HCT116 (cell line): ENCODE measurements at regions not wholly inside any gene's neighbourhood (a gene's known extent, or its start where the extent isn't known, plus 50 kb on each side); places are given as distances from the start of the nearest gene placed in this dataset.

Source experiments
- ATAC-seq: fragments of 200-7000 bp; cut with Tn5 transposase; 2 replicates; pipeline ENCODE4 v1.9.1; 2020; ENCODE audit warnings: mild to moderate bottlenecking, moderate library complexity
- BruUV-seq: library from RNA; stranded (reverse); fragments of 400-500 nt; replicated peaks from 2 replicates; lab custom pipeline; 2021; lab: Mats Ljungman, UMichigan
- CTCF ChIA-PET: fragments of 300-600 bp; sonication (Branson Sonifier 250); formaldehyde crosslinking; loops from one replicate; lab custom pipeline; 2021; ENCODE audit warnings: antibody characterized with exemption; lab: Charles Lee
- POLR2A ChIA-PET: fragments of 300-600, 350-600 bp; sonication (Branson Sonifier 250); formaldehyde crosslinking; loops from one replicate; lab custom pipeline; 2021; ENCODE audit warnings: antibody characterized with exemption; lab: Charles Lee
- RAD21 ChIA-PET, 2 experiments: fragments of 300-600 bp; sonication (Branson Sonifier 250); formaldehyde crosslinking; loops; one replicate each; lab custom pipeline; 2023; ENCODE audit warnings: low total read pairs in 2 of 2; ENCODE audit not compliant: uncharacterized antibody in 2 of 2, unreplicated experiment in 2 of 2, low non-redundant PET in 1 of 2; lab: Charles Lee
- DNase-seq: peaks from one replicate; pipeline ENCODE4 v3.0.0-alpha.2; 2010; ENCODE audit warnings: low read depth, low spot score
- H2AFZ ChIP-seq: fragments of 200-600 bp; shearing (Covaris generic), sonication (generic); 2 replicates; pipeline ENCODE4 v1.6.1; 2017; ENCODE audit warnings: low read depth, mixed run types, mixed read lengths, antibody characterized with exemption, low read length; ENCODE audit not compliant: poor library complexity, severe bottlenecking
- H3K27ac ChIP-seq: 2 replicates; pipeline ENCODE4 v1.5.1; 2012; ENCODE audit warnings: low read depth, low read length
- H3K27me3 ChIP-seq: fragments of 200-600 bp; sonication (generic); 2 replicates; pipeline ENCODE4 v1.6.1; 2016; ENCODE audit warnings: mixed run types, low read length, mixed read lengths; ENCODE audit not compliant: insufficient read depth
- H3K36me3 ChIP-seq, 2 experiments: fragments of 200-500 bp in 1 of 2; fragments of 200-600 bp in 1 of 2; sonication (Bioruptor generic) in 1 of 2; sonication (generic) in 1 of 2; 2 replicates each; pipeline versions ENCODE4 v1.5.1 to v1.6.1; 2014 to 2016; ENCODE audit warnings: low read length in 2 of 2, inconsistent platforms in 1 of 2, mixed read lengths in 1 of 2, mixed run types in 1 of 2; ENCODE audit not compliant: insufficient read depth in 2 of 2, control insufficient read depth in 1 of 2
- H3K4me1 ChIP-seq, 2 experiments: fragments of 200-600 bp in 1 of 2; sonication (generic) in 1 of 2; 2 replicates each; pipeline versions ENCODE4 v1.5.1 to v1.6.1; 2012 to 2017; ENCODE audit warnings: low read length in 2 of 2, inconsistent platforms in 1 of 2, mild to moderate bottlenecking in 1 of 2, mixed read lengths in 1 of 2, mixed run types in 1 of 2, moderate library complexity in 1 of 2; ENCODE audit not compliant: insufficient read depth in 2 of 2, control insufficient read depth in 1 of 2
- H3K4me2 ChIP-seq: fragments of 200-600 bp; sonication (generic); 2 replicates; pipeline ENCODE4 v1.6.1; 2017; ENCODE audit warnings: mixed run types, low read length, mixed read lengths
- H3K4me3 ChIP-seq, 2 experiments: fragments of 200-600 bp in 1 of 2; sonication (generic) in 1 of 2; replicated peaks in 1 of 2; 2 replicates each; pipeline ENCODE4 v1.5.1; 2011 to 2016; ENCODE audit warnings: low read length in 2 of 2, control low read depth in 1 of 2, low read depth in 1 of 2, mild to moderate bottlenecking in 1 of 2, mixed read lengths in 1 of 2, mixed run types in 1 of 2
- H3K79me2 ChIP-seq: fragments of 200-600 bp; sonication (generic); 2 replicates; pipeline ENCODE4 v1.6.1; 2017; ENCODE audit warnings: mild to moderate bottlenecking, mixed run types, low read length, moderate library complexity, mixed read lengths; ENCODE audit not compliant: insufficient read depth
- H3K9ac ChIP-seq: fragments of 200-600 bp; sonication (generic); 2 replicates; pipeline ENCODE4 v1.6.1; 2016; ENCODE audit warnings: low read length, mixed read lengths
- H3K9me2 ChIP-seq: fragments of 200-600 bp; sonication (generic), shearing (Covaris generic); 2 replicates; pipeline ENCODE4 v1.6.1; 2017; ENCODE audit warnings: mixed run types, mild to moderate bottlenecking, moderate library complexity; ENCODE audit not compliant: insufficient read depth
- H3K9me3 ChIP-seq, 2 experiments: fragments of 200-500 bp in 1 of 2; fragments of 200-600 bp in 1 of 2; sonication (Bioruptor generic) in 1 of 2; sonication (generic) in 1 of 2; 2 replicates each; pipeline ENCODE4 v1.6.1; 2014 to 2017; ENCODE audit warnings: low read length in 2 of 2, mixed read lengths in 2 of 2, inconsistent platforms in 1 of 2, low read depth in 1 of 2, mild to moderate bottlenecking in 1 of 2, mixed run types in 1 of 2, moderate library complexity in 1 of 2; ENCODE audit not compliant: control insufficient read depth in 1 of 2, insufficient read depth in 1 of 2
- H4K20me1 ChIP-seq: fragments of 200-600 bp; sonication (generic), shearing (Covaris generic); 2 replicates; pipeline ENCODE4 v1.6.1; 2017; ENCODE audit warnings: mixed run types, mild to moderate bottlenecking, moderate library complexity; ENCODE audit not compliant: insufficient read depth
- CBX3 ChIP-seq: IDR thresholded peaks from 2 replicates; pipeline ENCODE4 v1.6.1; 2012; ENCODE audit warnings: low read depth
- ELF1 ChIP-seq: IDR thresholded peaks from 2 replicates; pipeline ENCODE4 v1.6.1; 2012; ENCODE audit warnings: low read depth, borderline replicate concordance
- EZH2 ChIP-seq: fragments of 200-600 bp; sonication (generic); IDR thresholded peaks from 2 replicates; pipeline ENCODE4 v1.6.1; 2017; ENCODE audit warnings: antibody characterized with exemption, mixed run types
- FOSL1 ChIP-seq: IDR thresholded peaks from 2 replicates; pipeline ENCODE4 v1.6.1; 2012; ENCODE audit warnings: low read depth
- MAX ChIP-seq: IDR thresholded peaks from 2 replicates; pipeline ENCODE4 v1.6.1; 2012
- POLR2AphosphoS5 ChIP-seq: IDR thresholded peaks from 2 replicates; pipeline ENCODE4 v1.6.1; 2011; ENCODE audit warnings: mild to moderate bottlenecking, low read depth, low read length, moderate library complexity
- SP1 ChIP-seq: IDR thresholded peaks from 2 replicates; pipeline ENCODE4 v1.6.1; 2012; ENCODE audit warnings: low read depth
- YY1 ChIP-seq: IDR thresholded peaks from 2 replicates; pipeline ENCODE4 v1.6.1; 2011; ENCODE audit warnings: low read length, low read depth, moderate library complexity, mild to moderate bottlenecking; ENCODE audit not compliant: insufficient replicate concordance; ENCODE audit errors: extremely low read depth
- ZBTB33 ChIP-seq: IDR thresholded peaks from 2 replicates; pipeline ENCODE4 v1.6.1; 2011; ENCODE audit warnings: mild to moderate bottlenecking, low read length, moderate library complexity; ENCODE audit not compliant: insufficient replicate concordance; ENCODE audit errors: extremely low read depth
- ZFX ChIP-seq: fragments of 450-650 bp; IDR thresholded peaks from 2 replicates; pipeline ENCODE4 v1.6.1; 2017
- intact Hi-C: fragments of 100-400 bp; cut with micrococcal nuclease; formaldehyde crosslinking; loops from 2 replicates; pipeline ENCODE4 v1.10.0; 2022
- TF ChIP-seq, protein P1 (sequence below), 3 experiments: fragments of 200-600 bp in 1 of 3; sonication (generic) in 1 of 3; IDR thresholded peaks in 2 of 3; conservative IDR thresholded peaks in 1 of 3; 2 replicates each; pipeline ENCODE4 v1.5.1; 2012 to 2017; ENCODE audit warnings: low read depth in 2 of 3, low read length in 2 of 3, antibody characterized with exemption in 1 of 3, borderline replicate concordance in 1 of 3, control low read depth in 1 of 3, mild to moderate bottlenecking in 1 of 3, mixed read lengths in 1 of 3, mixed run types in 1 of 3, moderate library complexity in 1 of 3; ENCODE audit not compliant: insufficient read depth in 1 of 3

- no peak for ATAC-seq
- H3K9me3 ChIP-seq: peaks cover 21% of the 10 kb centered on the region in 2 experiments; a peak in 3 of 4 replicates
- no peak overlapping the region for H3K4me2 ChIP-seq
- H3K4me1 ChIP-seq: no peaks in the 10 kb centered on the region
- ChIA-PET RAD21 (no interaction called here), POLR2A (no interaction called here), CTCF (no interaction called here)
- H4K20me1 ChIP-seq: no peaks in the 10 kb centered on the region
- H3K36me3 ChIP-seq: no peaks in the 10 kb centered on the region
- H3K27me3 ChIP-seq: no peaks in the 10 kb centered on the region
- no peak overlapping the region for H2AFZ ChIP-seq
- TF ChIP-seq ZBTB33 (no peak), FOSL1 (no peak), SP1 (no peak), ELF1 (no peak), ZFX (no peak), POLR2AphosphoS5 (no peak), YY1 (no peak), CBX3 (no peak), EZH2 (no peak), MAX (no peak)
- TF ChIP-seq, protein P1, sequence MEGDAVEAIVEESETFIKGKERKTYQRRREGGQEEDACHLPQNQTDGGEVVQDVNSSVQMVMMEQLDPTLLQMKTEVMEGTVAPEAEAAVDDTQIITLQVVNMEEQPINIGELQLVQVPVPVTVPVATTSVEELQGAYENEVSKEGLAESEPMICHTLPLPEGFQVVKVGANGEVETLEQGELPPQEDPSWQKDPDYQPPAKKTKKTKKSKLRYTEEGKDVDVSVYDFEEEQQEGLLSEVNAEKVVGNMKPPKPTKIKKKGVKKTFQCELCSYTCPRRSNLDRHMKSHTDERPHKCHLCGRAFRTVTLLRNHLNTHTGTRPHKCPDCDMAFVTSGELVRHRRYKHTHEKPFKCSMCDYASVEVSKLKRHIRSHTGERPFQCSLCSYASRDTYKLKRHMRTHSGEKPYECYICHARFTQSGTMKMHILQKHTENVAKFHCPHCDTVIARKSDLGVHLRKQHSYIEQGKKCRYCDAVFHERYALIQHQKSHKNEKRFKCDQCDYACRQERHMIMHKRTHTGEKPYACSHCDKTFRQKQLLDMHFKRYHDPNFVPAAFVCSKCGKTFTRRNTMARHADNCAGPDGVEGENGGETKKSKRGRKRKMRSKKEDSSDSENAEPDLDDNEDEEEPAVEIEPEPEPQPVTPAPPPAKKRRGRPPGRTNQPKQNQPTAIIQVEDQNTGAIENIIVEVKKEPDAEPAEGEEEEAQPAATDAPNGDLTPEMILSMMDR (IDR thresholded peaks at IDR 0.05 in 2 of 3, conservative IDR thresholded peaks at IDR 0.05 in 1 of 3; ENCODE audit: borderline replicate concordance in 1 of 3, insufficient read depth in 1 of 3, low read depth in 2 of 3, low read length in 2 of 3): no peak
- intact Hi-C loops: no loop called here
- BruUV-seq: no TSS peak
- no peak overlapping the region for H3K9ac ChIP-seq
- no peak for DNase-seq
- no peaks in the 10 kb centered on the region for H3K9me2 ChIP-seq
- no peak overlapping the region for H3K27ac ChIP-seq
- no peaks in the 10 kb centered on the region for H3K79me2 ChIP-seq
- no peak overlapping the region for H3K4me3 ChIP-seq
These were observed 926.5 kb upstream of the CDH6 start for GRCh38 chr5:30267026-30267425.
